GM19025 (cell line): ENCODE measurements at regions not wholly inside any gene's neighbourhood (a gene's known extent, or its start where the extent isn't known, plus 50 kb on each side); places are given as distances from the start of the nearest gene placed in this dataset.

Experiments
- ATAC-seq: cut with Tn5 transposase; IDR thresholded peaks from one replicate; pipeline ENCODE4 v1.9.1; 2021; ENCODE audit warnings: mild to moderate bottlenecking, low read depth, moderate library complexity; ENCODE audit not compliant: unreplicated experiment

DNA sequence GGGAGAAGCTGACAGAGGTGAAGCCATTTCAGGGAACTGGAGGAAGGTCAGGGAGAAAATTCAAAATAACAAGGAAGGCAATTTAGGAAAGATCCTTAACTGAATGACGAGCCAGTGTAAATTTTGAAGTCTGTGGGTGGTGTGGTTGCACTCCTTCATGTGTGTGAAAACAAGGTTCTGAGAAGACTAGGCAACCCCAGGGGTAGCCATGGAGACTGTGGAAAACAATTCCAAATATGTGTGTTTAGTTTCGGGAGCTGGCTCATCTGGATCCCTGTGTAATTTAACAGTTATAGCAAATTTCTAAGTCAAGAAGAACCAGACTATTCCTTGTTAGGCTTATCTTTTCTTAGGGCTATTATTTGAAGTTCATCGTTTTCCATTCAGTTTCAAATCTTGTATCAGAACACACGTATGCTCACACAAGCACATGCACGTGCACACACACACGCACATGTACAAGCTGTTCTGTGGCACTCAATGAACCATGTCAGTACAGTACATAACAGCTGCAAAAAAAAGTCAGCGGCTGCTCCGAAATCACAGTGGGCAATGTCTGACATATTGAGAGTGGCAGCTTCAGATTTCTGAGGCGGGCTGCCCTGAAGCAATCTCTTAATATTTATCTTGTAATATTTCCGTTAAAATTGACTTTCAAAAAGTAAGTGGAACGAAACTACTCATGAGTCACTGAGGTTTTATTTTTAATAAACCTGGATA lies 411.2 kb downstream of the AEBP2 start:
- no peak for ATAC-seq

DNA sequence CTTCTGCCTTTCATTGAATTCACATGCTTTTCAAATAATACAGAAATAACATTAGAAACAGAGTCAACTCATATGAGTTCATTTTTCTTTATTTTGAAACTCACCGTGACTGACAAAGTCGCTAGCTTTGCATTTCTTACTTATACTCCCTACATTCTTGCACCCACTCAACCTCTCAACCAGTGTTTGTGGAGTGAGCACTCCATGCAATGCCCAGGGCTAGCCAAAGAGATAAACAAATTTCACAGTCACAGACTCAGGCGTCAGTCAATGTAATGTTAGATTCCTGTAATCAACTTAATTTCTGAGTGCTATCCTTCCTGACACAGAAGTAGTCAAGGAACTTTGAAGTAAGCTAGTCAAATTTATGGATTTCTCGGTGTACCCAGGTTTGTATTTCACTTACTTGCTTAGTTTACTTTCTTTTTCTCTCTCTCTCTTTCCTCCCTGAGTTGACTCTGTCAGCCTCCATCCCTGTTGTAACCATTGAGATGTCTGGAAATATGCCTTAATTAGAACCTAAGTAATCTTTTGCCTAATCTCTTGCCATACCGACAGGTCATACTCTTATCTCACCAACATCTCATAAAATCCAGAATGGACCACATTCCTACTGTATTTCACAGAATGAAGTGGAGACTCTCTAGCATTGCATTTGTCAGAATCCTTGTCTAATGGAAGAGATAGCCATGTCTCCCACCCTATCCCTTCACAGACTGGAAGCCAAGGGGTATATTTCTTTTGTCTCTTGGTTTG lies 413.0 kb downstream of the AEBP2 start:
- ATAC-seq = no peak

DNA sequence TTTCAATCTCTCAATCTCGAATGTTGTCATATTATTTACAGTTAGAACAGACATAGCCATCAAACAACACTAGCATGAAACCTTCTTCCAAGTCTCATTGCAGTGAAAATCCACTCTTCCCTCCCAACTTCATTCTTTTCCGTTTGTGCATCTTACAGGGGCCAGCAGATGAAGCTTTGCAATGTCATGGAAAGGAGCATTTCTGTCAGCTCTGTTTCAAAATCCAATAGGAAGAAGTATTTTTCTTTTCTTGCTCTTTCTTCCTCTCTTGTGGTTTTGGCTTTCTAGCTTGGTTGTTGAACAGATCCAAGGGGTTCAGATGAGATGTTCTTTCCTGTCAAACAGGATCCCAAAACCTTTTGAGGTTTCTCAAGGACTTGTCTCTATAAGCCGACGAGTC lies 416.6 kb downstream of the AEBP2 start:
- ATAC-seq = no peak

DNA sequence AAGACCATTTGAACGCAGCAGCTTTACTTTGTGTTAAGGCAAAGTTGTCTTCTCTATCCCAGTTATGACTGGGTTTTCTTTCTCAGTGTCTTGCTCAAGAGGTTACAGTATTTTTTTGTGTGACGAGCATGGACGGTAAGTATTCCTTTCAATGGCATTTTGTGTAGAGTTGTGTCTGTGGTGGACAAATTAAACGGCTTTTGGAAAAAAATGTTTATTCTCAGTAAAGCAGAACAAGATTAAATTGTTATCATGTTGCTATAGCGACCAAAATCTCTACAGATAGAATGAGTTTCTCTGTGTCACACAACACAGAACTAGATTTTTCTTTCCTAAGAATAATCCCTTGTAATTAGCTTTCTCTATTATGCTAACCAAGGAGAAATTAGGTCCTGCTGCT lies 417.1 kb downstream of the AEBP2 start:
- ATAC-seq = no peak

DNA sequence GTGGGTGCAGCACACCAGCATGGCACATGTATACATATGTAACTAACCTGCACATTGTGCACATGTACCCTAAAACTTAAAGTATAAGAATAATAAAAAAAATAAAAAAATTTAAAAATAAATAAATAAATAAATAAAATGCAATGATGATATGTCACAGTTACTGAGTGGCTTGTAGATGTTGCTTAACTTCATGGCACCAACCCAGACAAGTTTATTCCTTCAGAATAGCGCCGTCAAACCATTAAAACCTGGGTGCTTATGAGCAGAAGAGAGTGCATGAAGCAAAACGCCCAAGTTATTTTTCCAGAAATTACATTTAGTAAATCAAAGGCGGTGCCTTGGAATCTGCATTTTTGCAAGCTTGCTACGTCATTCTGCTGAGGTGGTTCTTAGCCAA lies 417.9 kb downstream of the AEBP2 start:
- ATAC-seq = no peak

DNA sequence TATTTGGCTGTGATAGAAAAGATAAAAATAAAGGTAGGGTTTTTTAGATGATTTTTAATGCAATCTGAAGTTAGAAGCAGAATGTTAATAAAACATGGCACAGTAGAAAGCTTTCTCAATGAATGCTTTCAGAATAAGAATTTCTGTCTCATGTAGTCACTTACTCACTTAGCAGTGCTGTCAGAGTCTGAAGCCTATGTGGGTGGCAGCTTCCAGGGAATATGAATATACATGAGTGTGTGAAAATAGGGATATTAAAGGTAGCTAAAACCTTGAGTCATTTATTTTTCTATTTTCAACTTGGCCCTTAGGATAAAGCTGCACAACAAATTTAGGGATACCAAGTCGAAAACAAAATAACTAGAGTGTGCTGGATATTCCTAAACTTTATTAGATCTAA lies 427.9 kb downstream of the AEBP2 start:
- no peak for ATAC-seq

DNA sequence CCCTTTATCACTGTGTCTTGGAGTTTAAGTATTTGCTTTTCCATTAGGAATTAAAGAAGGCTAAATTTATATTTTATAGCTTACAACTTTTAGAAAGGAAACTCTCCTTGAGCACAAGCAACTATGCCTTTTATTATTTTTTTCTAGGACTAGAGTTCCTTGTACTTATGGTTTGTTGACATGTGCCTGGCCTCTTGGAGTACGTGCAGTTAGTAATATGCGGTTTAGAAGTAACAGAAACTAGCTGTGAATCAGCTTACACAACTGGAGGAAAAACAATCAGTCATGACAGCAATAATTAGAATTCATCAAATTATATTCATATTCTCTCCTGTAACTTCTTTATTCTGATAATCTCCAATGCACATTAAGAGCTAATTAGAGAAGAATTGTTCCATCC lies 428.7 kb downstream of the AEBP2 start:
- ATAC-seq = no peak

DNA sequence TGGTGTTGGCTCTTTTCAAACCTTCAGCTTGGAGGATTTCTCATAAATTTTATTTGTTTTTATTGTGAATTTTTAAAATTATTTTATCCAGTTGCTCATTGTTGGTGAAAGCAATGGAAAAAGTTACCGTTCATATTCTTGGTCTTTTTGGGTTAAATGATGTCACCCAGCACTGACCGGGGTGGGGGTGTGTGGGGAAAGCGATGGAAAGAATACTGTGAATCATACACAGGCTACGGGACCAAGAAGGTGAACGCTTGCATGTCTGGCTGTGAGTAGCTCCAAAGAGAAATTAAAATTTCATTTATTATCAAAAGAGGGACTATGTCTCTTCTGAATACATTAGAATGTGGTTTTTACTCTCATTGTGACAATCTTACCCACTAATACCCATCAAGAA lies 430.1 kb downstream of the AEBP2 start:
- ATAC-seq = no peak

DNA sequence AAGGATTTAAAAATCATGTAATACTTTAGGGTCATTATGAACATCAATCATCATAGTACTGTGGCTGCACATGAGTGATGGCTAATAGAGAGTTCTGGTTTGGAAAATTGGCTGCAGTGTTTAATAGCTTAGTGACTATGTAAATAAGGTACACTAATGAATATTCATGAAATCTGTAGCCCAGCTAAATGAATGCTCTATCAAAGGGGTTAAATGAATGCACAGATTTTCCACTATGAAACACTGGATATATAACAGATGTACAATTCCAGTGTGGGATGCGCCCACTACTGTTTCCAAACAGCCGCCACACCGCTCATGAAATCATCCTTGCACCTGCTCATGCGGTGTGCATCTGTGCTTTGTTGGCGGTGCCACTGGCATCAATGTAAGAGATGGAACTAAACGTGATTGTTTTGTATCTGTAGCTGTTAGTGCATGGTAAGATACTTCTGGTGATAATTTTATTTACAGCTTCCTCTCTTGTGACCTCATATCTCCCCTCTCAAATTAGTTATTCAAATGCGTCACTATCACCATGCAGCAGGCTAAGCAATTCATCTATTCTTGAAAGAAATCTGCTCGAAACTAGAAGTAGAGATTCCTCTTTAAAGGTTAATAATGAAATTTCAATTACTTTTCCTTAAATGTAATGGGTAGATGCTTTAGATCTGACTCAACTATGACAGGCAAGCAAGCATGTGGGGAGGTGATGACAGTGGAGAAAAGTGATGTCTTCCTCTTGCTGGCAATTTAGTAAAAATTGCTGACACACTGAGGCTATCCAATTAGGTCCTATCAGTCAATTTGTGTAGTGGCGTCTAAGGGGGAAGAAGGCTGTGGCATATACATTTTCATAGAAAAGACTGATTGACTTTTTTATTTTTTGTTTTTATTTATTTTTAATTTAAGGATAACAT lies 433.6 kb downstream of the AEBP2 start:
- ATAC-seq = no peak

DNA sequence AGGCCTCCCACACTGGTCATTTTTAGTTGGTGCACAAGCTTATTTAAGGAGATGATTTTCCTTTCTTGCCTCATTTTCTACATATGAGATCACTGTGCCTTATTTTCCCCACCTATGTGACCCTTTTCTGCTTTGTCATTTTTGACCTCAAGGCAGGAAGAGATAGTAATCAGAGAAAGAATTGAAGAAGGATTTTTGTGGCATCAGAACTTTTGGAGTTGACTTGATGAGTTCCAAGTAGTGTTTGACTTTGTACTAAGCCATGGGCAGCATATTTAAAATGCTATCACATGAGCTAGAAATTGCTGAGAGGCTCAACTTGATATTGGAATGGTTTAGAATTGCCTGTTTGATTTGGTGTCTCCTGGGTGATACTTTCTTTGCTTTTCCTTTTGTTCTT lies 440.8 kb downstream of the AEBP2 start:
- no peak for ATAC-seq

DNA sequence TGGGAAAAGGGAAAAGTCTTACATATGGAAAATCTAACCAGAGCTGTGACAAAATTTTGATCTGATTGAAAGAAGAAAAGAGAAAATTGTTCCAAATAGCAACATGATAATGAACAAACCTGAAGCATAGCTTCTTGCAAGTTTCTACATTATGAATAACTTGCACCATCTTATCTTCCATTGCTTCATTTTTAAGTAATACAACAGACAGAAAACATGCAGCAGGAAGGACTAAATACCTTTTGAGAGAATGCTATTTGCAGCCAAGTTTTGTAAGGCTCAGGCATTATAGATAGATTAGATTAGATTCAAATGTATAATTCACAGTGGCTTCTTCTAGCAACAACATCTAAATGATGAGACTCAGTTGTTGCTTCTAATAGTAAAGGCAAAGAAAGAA lies 441.4 kb downstream of the AEBP2 start:
- no peak for ATAC-seq

DNA sequence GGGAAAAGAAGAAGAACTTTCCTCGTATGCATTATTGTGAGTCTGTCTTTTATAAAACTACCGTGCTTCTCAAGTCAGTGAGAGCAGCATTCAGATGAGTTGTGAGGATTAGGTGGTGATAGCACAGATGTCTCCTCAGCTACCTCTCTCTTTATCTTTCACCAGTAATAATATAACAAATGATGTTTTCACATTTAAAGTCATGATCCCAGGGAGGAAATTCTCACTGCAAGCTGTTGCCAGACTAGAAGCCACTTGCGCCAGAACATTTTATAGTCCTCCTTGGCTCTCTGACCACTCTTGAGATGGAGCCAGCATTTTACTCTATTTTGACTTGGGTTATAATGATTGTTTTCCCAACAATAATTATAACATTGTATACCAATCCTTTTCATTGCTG lies 443.1 kb downstream of the AEBP2 start:
- no peak for ATAC-seq

DNA sequence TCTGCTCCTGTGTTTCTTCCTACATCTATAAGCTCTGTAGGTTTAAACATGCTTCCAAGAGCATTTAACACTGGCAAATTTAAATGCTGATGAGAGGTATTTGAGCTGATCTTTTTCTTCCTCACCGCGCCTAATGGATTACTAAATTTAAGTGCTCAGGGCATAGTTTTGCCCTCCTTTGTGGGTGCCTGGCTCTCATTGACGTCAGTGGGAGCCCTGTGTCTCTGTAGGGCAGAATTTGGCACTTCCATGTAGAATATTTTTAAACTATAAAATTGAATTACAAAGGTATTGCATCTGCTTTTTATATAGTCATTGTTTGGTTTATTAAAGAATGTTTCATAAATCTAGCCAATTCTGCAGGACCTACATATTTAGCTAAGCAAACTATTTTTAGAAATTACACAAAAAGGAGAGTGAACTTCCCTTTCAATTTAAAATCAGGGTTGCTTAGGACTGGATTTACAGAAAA lies 444.8 kb downstream of the AEBP2 start:
- ATAC-seq = no peak

DNA sequence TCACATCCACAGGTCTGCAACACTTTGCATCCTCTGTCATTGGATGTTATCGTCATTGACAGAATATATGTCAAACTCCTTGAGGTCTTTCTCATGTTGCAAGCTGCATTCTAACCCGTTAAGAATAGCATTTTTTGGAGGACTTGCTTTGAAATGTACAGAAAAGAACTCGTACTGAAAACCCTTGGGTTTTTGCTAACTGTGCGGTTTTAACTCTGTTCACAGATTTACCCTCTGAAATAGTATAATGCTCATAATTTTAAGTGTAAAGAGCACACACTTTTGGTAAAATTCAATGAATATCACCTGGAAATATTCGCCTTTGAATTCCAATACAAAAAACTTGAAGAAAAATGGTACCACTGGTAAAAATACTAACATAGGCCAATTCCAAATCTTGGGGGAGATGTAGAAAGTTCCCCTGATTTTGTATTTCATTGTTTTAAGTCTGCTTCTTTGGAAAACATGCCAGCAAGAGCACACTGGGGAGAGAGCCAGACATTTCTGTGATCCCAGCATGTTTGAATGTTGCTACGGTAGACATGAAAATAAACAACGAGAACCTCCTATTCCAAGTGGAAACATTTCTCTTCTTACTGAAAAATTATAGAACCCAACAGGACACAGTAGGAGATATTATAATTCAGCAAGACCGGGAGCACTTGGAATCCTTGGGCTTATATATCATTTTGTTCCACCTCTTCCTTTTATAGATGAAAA lies 446.0 kb downstream of the AEBP2 start:
- no peak for ATAC-seq

DNA sequence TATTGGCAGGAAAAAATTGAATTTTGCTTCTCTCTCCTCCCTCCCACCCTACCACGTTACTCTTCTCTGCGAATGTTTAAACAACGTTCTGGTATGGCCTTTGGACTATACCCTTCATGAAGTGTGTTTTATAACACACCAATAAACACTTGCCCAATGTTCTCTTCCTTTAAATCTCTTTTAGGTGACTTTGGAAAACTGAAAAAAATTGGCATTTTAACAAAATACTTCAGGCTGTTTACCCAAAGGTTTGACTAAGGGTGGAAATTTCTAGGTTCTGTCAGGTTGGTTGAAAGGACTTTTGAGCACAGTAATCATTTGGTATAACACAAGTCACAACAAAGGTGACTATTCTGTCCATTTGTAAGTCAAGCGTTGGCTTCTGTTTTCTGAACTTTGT lies 446.8 kb downstream of the AEBP2 start:
- ATAC-seq = no peak

DNA sequence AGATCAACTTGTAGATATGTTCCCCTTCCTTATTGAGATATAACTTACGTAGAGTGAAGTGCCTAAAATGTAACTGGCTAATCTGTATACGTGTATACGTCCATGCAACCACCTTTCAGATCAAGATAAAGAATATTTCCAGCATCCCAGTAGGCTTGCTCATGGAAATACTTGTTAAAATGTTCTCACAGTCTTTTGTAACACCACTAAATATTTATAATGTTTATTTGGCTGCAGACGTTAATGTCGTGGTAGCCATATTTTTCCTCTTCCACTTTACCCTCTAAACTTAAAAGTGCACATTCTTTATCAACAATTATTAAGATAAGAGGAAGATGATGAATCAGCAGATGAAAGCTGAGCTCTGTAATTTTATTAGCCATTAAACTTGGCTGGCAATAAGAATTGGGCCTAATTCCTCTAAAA lies 447.4 kb downstream of the AEBP2 start:
- ATAC-seq = no peak

DNA sequence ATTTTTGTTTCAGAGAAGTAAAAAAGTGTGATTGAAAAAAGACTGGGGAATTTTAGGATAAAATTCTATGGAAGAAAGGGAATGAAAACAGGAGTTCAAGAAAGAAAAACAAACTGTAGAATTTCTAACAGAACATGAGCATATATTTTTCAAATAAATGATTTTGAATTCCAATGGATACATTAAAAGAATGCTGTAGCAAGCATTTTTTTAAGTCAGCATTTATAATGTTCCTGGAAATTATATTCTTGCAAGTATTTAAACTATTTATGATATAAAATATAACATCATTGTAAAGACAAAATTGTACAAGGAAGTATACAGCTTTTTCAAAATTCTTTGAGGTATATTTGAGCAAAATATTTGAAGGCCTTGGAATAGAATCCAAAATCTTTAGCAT lies 450.7 kb downstream of the AEBP2 start:
- no peak for ATAC-seq

DNA sequence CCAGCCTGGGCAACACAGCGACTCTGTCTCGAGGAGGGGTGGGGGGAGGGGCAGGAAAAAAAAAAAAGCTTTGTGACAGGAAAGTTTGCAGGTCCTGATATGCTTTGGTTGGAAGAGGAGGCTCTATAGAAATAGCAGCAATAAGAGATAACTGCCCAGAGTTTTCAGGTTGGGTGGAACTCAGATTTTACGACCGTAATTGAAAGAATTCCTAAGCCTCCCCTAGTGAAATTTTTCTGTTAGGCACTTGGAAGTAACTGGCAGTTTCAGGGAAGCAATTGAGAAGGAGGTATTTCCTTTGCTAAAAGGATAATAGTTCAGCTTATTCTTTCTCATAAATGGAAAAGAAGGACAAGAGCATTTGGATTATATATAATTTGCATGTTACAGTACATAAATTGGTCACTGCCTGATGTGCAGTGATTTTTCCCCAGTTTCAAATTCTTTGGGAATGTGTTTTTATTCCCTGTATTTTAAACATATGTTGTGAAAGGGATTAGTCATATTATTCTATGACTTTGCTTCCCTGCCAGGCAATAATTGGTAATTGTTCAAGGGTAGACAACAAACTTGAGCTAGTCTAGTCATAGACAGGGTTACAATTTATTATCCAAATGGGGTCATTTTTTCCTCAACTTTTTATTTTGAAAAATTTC lies 452.8 kb downstream of the AEBP2 start:
- ATAC-seq = no peak

DNA sequence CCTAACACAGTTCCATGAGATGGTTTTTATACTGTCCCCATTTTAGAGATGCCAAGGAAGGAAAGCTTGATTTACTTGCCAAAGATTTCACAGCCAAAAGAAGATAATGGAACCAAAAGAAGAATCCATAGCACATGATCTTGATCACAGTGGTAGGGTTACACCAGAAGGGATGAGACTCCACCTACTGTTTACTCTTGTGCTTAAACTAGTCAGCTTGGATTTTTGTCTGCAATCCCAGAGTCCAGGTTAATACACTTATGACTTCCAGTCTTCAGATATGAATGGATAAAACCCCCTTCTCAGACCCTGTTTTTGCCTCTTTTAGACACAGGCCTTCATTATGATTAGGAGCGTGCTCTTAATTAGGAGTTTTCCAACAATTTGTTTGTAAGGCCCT lies 454.2 kb downstream of the AEBP2 start:
- ATAC-seq = no peak

DNA sequence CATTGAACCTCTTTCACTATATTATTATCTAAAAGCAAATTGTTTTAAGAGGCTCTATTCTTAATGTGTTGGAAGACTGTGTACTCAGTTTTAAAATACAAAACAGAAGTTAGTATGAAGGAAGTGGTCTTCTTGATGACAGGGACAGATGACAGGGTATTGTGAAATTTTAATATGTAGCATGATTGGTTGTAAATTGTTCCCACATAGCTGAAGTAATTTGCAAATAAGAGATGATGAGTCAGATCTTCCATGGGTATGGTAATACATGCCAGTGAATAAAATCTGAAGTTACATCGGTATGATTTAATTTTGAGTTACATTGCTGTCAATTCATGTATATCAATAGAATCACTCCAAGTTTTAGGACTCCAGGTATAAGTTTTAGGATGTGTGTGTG lies 454.8 kb downstream of the AEBP2 start:
- ATAC-seq = no peak
